DOHH2 (cell line): ENCODE measurements at regions not wholly inside any gene's neighbourhood (a gene's known extent, or its start where the extent isn't known, plus 50 kb on each side); places are given as distances from the start of the nearest gene placed in this dataset.

ENCODE experiments used
- H3F3A ChIP-seq: fragments of 200-600 bp; sonication (generic), shearing (Covaris generic); 2 replicates; pipeline ENCODE4 v1.6.0; 2016; ENCODE audit warnings: antibody characterized with exemption, mild to moderate bottlenecking; ENCODE audit not compliant: control insufficient read depth, insufficient read depth
- H3K27ac ChIP-seq: fragments of 200-600 bp; sonication (generic); 2 replicates; pipeline ENCODE4 v1.5.1; 2014; ENCODE audit warnings: low read depth, mild to moderate bottlenecking, low read length, moderate library complexity
- H3K27me3 ChIP-seq: fragments of 200-600 bp; sonication (generic); 2 replicates; pipeline ENCODE4 v1.6.1; 2014; ENCODE audit warnings: mild to moderate bottlenecking, low read length, mixed read lengths; ENCODE audit not compliant: control insufficient read depth
- H3K36me3 ChIP-seq: fragments of 200-600 bp; sonication (generic); 2 replicates; pipeline ENCODE4 v1.6.1; 2014; ENCODE audit warnings: mild to moderate bottlenecking, low read length, moderate library complexity, mixed read lengths; ENCODE audit not compliant: control insufficient read depth
- H3K4me1 ChIP-seq: fragments of 200-600 bp; sonication (generic); 2 replicates; pipeline ENCODE4 v1.6.1; 2014; ENCODE audit warnings: mild to moderate bottlenecking, low read length, mixed read lengths; ENCODE audit not compliant: control insufficient read depth
- H3K4me2 ChIP-seq: fragments of 200-600 bp; sonication (generic); 2 replicates; pipeline ENCODE4 v1.6.0; 2014; ENCODE audit warnings: mild to moderate bottlenecking, low read length, moderate library complexity
- H3K4me3 ChIP-seq: fragments of 200-600 bp; sonication (generic); 2 replicates; pipeline ENCODE4 v1.5.1; 2014; ENCODE audit warnings: mild to moderate bottlenecking, low read length, mixed read lengths
- H3K79me2 ChIP-seq: fragments of 200-600 bp; sonication (generic); 2 replicates; pipeline ENCODE4 v1.6.1; 2014; ENCODE audit warnings: mild to moderate bottlenecking, low read length, mixed read lengths; ENCODE audit not compliant: control insufficient read depth
- H3K9me2 ChIP-seq: fragments of 200-600 bp; sonication (generic); replicated peaks from 2 replicates; pipeline ENCODE4 v1.6.1; 2014; ENCODE audit warnings: mild to moderate bottlenecking, low read length, mixed read lengths; ENCODE audit not compliant: control insufficient read depth
- H3K9me3 ChIP-seq: fragments of 200-600 bp; sonication (generic); 2 replicates; pipeline ENCODE4 v1.6.1; 2014; ENCODE audit warnings: antibody characterized with exemption, low read length, mixed read lengths; ENCODE audit not compliant: control insufficient read depth, insufficient read depth
- H4K20me1 ChIP-seq: fragments of 200-600 bp; sonication (generic); 2 replicates; pipeline ENCODE4 v1.6.0; 2014; ENCODE audit warnings: low read depth, mild to moderate bottlenecking, antibody characterized with exemption, low read length, moderate library complexity; ENCODE audit not compliant: control insufficient read depth, insufficient read depth
- EZH2phosphoT487 ChIP-seq: fragments of 200-600 bp; sonication (generic); IDR thresholded peaks from 2 replicates; pipeline ENCODE4 v1.6.1; 2017; ENCODE audit warnings: borderline replicate concordance, mild to moderate bottlenecking, antibody characterized with exemption, low read length, moderate library complexity, mixed read lengths
- TF ChIP-seq, protein P1 (sequence below): fragments of 200-600 bp; sonication (generic); IDR thresholded peaks from one replicate; pipeline ENCODE4 v1.5.1; 2014; ENCODE audit warnings: antibody characterized with exemption, mild to moderate bottlenecking, low read depth, low read length; ENCODE audit not compliant: poor library complexity, severe bottlenecking

DNA sequence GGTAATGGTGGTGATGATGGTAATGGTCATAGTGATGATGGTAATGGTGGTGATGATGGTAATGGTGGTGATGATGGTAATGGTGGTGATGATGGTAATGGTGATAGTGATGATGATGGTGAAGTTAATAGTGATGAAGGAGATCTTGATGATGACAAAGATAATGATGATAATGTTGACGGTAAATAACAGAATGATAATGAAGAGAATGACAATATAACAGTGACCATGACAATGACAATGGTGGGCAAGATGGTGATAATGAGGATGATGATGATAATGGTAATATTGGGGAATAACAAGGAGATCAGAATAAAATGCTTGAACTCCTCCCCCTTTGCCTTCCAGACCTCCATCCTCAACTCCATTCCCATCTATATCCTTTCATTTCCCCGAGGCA is 233.3 kb upstream of the SFSWAP start:
- Histone ChIP-seq H3K4me1 (no peaks in the 10 kb centered on the region), H3K27ac (no peak overlapping the region), H3K27me3 (no peaks in the 10 kb centered on the region), H3K4me2 (no peak overlapping the region), H3K4me3 (no peak overlapping the region), H3K79me2 (no peaks in the 10 kb centered on the region), H3K36me3 (no peaks in the 10 kb centered on the region), H3K9me2 (no peaks in the 10 kb centered on the region), H3K9me3 (no peaks in the 10 kb centered on the region), H4K20me1 (no peaks in the 10 kb centered on the region), H3F3A (no peaks in the 10 kb centered on the region)
- no peak for TF ChIP-seq EZH2phosphoT487
- TF ChIP-seq, protein P1, sequence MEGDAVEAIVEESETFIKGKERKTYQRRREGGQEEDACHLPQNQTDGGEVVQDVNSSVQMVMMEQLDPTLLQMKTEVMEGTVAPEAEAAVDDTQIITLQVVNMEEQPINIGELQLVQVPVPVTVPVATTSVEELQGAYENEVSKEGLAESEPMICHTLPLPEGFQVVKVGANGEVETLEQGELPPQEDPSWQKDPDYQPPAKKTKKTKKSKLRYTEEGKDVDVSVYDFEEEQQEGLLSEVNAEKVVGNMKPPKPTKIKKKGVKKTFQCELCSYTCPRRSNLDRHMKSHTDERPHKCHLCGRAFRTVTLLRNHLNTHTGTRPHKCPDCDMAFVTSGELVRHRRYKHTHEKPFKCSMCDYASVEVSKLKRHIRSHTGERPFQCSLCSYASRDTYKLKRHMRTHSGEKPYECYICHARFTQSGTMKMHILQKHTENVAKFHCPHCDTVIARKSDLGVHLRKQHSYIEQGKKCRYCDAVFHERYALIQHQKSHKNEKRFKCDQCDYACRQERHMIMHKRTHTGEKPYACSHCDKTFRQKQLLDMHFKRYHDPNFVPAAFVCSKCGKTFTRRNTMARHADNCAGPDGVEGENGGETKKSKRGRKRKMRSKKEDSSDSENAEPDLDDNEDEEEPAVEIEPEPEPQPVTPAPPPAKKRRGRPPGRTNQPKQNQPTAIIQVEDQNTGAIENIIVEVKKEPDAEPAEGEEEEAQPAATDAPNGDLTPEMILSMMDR = no peak

GRCh38 chr12:131478468-131478867 is 232.4 kb upstream of the SFSWAP start:
- Histone ChIP-seq H3K9me3 (no peaks in the 10 kb centered on the region), H3K9me2 (no peaks in the 10 kb centered on the region), H3K4me2 (no peak overlapping the region), H3F3A (no peaks in the 10 kb centered on the region), H3K4me1 (no peaks in the 10 kb centered on the region), H3K27ac (no peak overlapping the region), H3K36me3 (no peaks in the 10 kb centered on the region), H3K79me2 (no peaks in the 10 kb centered on the region), H3K27me3 (no peaks in the 10 kb centered on the region), H3K4me3 (no peak overlapping the region), H4K20me1 (no peaks in the 10 kb centered on the region)
- TF ChIP-seq, protein P1 = no peak
- TF ChIP-seq EZH2phosphoT487 = no peak

DNA sequence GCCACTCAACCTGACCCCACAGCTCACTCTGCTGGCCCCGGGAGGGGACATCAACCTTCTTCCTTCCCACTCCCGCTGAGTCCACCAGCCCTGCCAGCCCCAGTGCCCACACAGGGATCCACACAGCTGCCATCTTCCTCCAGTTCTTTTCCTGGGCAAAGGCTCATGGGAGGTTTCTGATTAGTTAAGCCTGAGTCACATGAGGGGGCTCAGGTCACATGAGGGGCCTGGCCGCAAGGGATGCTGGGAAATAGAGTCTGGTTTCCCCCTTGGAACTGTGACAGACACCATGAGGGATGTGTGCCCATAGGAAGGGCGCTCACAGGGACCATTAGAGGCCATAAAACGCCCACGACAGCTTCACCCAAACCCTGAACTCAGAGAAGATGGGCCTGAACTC is 228.7 kb upstream of the SFSWAP start:
- peaks cover 5% of the 10 kb centered on the region; the same call in 1 of the 2 replicates for H3K27me3 ChIP-seq
- H4K20me1 ChIP-seq = no peaks in the 10 kb centered on the region
- no peaks in the 10 kb centered on the region for H3K9me2 ChIP-seq
- TF ChIP-seq EZH2phosphoT487 = no peak
- TF ChIP-seq, protein P1 = no peak
- H3K4me1 ChIP-seq = no peaks in the 10 kb centered on the region
- no peaks in the 10 kb centered on the region for H3K36me3 ChIP-seq
- H3K4me2 ChIP-seq = no peak overlapping the region
- H3K79me2 ChIP-seq = no peaks in the 10 kb centered on the region
- H3F3A ChIP-seq = no peaks in the 10 kb centered on the region
- H3K9me3 ChIP-seq = no peaks in the 10 kb centered on the region
- H3K4me3 ChIP-seq = no peak overlapping the region
- H3K27ac ChIP-seq = no peak overlapping the region

GRCh38 chr12:131482686-131483085 is 228.2 kb upstream of the SFSWAP start:
- TF ChIP-seq EZH2phosphoT487 = no peak
- TF ChIP-seq, protein P1 = no peak

More at GRCh38 chr12:131482686-131483085, 228.2 kb upstream of the SFSWAP start:
- Histone ChIP-seq H3K4me1 (no peaks in the 10 kb centered on the region), H3K36me3 (no peaks in the 10 kb centered on the region), H3K9me3 (no peaks in the 10 kb centered on the region), H3F3A (no peaks in the 10 kb centered on the region), H3K9me2 (no peaks in the 10 kb centered on the region), H3K79me2 (no peaks in the 10 kb centered on the region), H3K27ac (no peak overlapping the region), H3K27me3 (peaks cover 8% of the 10 kb centered on the region; the same call in 1 of the 2 replicates), H3K4me3 (no peak overlapping the region), H4K20me1 (no peaks in the 10 kb centered on the region), H3K4me2 (no peak overlapping the region)
